ENCODE measurements at regions not wholly inside any gene's neighbourhood (a gene's known extent, or its start where the extent isn't known, plus 50 kb on each side); places are given as distances from the start of the nearest gene placed in this dataset.

- 90% methylated on average over 2 of the region's 4 CpGs; no CpG with 5 or more reads in 1 of the 2 experiments for WGBS, 2 experiments (ENCODE audit: extremely low coverage in 2 of 2, insufficient read length in 1 of 2)
- intact Hi-C loops (cut with micrococcal nuclease): no loop called here
- no peak overlapping the region for H2AK9ac ChIP-seq (replicated peaks; ENCODE audit: low read depth, low read length, poor library complexity)
These were observed 105.4 kb upstream of the VANGL1 start for GRCh38 chr1:115536279-115536816.

More at GRCh38 chr1:115536279-115536816, 105.4 kb upstream of the VANGL1 start:
- Histone ChIP-seq H2BK5ac (ENCODE audit: low read depth, low read length, poor library complexity, severe bottlenecking) (no peak overlapping the region), H3K56ac (ENCODE audit: extremely low read depth, insufficient read depth, low read length) (no peak overlapping the region), H4K91ac (ENCODE audit: insufficient read depth, low read depth, low read length) (no peak overlapping the region), H3K4me2 (ENCODE audit: low read depth, low read length) (no peak overlapping the region), H3K79me1 (ENCODE audit: low read depth in 1 of 2, low read length in 2 of 2) (no peaks in the 10 kb centered on the region), H4K5ac (ENCODE audit: low read depth, low read length) (no peak overlapping the region), H4K20me1 (ENCODE audit: insufficient read depth, low read length) (no peaks in the 10 kb centered on the region), H3K18ac (ENCODE audit: low read depth, low read length) (no peak overlapping the region), H3K27me3 (ENCODE audit: control insufficient read depth, insufficient read depth, low read length) (no peaks in the 10 kb centered on the region), H3K14ac (replicated peaks; ENCODE audit: low read depth, low read length) (no peak overlapping the region), H3K4me1 (ENCODE audit: control insufficient read depth, insufficient read depth, low read length) (no peaks in the 10 kb centered on the region), H2BK120ac (ENCODE audit: low read depth, low read length) (no peak overlapping the region), H3K23ac (ENCODE audit: low read depth, low read length) (no peak overlapping the region), H3K27ac (ENCODE audit: insufficient read depth, low read length) (no peak overlapping the region), H2AK5ac (ENCODE audit: low read depth, low read length) (no peak overlapping the region), H3K4me3 (ENCODE audit: insufficient read depth, low read depth, low read length) (no peak overlapping the region), H3K36me3 (ENCODE audit: control insufficient read depth, insufficient read depth, low read length) (no peaks in the 10 kb centered on the region), H3K9me1 (ENCODE audit: insufficient read depth, low read length) (no peaks in the 10 kb centered on the region), H2BK15ac (ENCODE audit: low read depth, low read length) (no peak overlapping the region), H4K8ac (ENCODE audit: low read depth in 2 of 2, low read length in 2 of 2) (no peak overlapping the region), H3K4ac (ENCODE audit: low read depth, low read length) (no peak overlapping the region), H2BK20ac (ENCODE audit: low read depth, low read length) (no peak overlapping the region), H2AFZ (replicated peaks; ENCODE audit: low read length, poor library complexity) (no peak overlapping the region), H3K9me3 (ENCODE audit: control insufficient read depth, insufficient read depth, low read length) (no peaks in the 10 kb centered on the region), H3K9ac (ENCODE audit: low read depth, low read length) (no peak overlapping the region)
- TF ChIP-seq MAFK (IDR thresholded peaks at IDR 0.05; ENCODE audit: low read depth, low read length) (no peak), CTCF (conservative IDR thresholded peaks at IDR 0.05; ENCODE audit: low read depth, low read length) (no peak), CEBPB (IDR thresholded peaks at IDR 0.05; ENCODE audit: low read depth, low read length) (no peak), RFX5 (IDR thresholded peaks at IDR 0.05; ENCODE audit: low read depth, low read length) (no peak), CHD1 (IDR thresholded peaks at IDR 0.05; ENCODE audit: low read depth, low read length) (no peak), NFE2L2 (IDR thresholded peaks at IDR 0.05; ENCODE audit: low read depth, low read length) (no peak), FOS (IDR thresholded peaks at IDR 0.05; ENCODE audit: low read depth, low read length) (no peak), RAD21 (IDR thresholded peaks at IDR 0.05; ENCODE audit: low read length) (no peak), MAZ (IDR thresholded peaks at IDR 0.05; ENCODE audit: borderline replicate concordance, low read depth, low read length) (no peak), MXI1 (IDR thresholded peaks at IDR 0.05; ENCODE audit: borderline replicate concordance, low read depth, low read length) (no peak), RCOR1 (IDR thresholded peaks at IDR 0.05; ENCODE audit: insufficient replicate concordance, low read length) (no peak), POLR2A (IDR thresholded peaks at IDR 0.05; ENCODE audit: low read depth, low read length) (no peak), SMC3 (IDR thresholded peaks at IDR 0.05; ENCODE audit: low read depth, low read length) (no peak), BHLHE40 (IDR thresholded peaks at IDR 0.05; ENCODE audit: low read depth, low read length) (no peak)
- TF ChIP-seq, protein P1, sequence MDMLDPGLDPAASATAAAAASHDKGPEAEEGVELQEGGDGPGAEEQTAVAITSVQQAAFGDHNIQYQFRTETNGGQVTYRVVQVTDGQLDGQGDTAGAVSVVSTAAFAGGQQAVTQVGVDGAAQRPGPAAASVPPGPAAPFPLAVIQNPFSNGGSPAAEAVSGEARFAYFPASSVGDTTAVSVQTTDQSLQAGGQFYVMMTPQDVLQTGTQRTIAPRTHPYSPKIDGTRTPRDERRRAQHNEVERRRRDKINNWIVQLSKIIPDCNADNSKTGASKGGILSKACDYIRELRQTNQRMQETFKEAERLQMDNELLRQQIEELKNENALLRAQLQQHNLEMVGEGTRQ (IDR thresholded peaks at IDR 0.05; ENCODE audit: low read depth, low read length): no peak
- TF ChIP-seq, protein P2, sequence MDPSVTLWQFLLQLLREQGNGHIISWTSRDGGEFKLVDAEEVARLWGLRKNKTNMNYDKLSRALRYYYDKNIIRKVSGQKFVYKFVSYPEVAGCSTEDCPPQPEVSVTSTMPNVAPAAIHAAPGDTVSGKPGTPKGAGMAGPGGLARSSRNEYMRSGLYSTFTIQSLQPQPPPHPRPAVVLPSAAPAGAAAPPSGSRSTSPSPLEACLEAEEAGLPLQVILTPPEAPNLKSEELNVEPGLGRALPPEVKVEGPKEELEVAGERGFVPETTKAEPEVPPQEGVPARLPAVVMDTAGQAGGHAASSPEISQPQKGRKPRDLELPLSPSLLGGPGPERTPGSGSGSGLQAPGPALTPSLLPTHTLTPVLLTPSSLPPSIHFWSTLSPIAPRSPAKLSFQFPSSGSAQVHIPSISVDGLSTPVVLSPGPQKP (IDR thresholded peaks at IDR 0.05; ENCODE audit: borderline replicate concordance, low read depth, low read length): no peak
- in situ Hi-C loops (cut with MboI; ENCODE audit: low sequenced_read_pairs): no loop called here
- DNase-seq (no peak), ATAC-seq (ENCODE audit: low read depth) (no peak)
- no TSS peak for BruUV-seq (replicated peaks)
- ChIA-PET POLR2A (ENCODE audit: unreplicated experiment) (no interaction called here), CTCF (no interaction called here)
- dilution Hi-C loops (cut with HindIII; ENCODE audit: low sequenced_read_pairs, unreplicated experiment): no loop called here

Measured in IMR-90 (cell line).